NB4 (cell line): ENCODE measurements at regions not wholly inside any gene's neighbourhood (a gene's known extent, or its start where the extent isn't known, plus 50 kb on each side); places are given as distances from the start of the nearest gene placed in this dataset.
"Not testable (repeated sequence)": the region's sequence is repeated elsewhere in the genome, so short reads cannot be mapped to it uniquely, and the experiment has no call there.

ENCODE experiments used
- DNase-seq: peaks from one replicate; pipeline ENCODE4 v3.0.0; 2010; ENCODE audit warnings: low read depth
- H3K4me3 ChIP-seq: one replicate; pipeline ENCODE4 v1.5.1; 2011; ENCODE audit warnings: mild to moderate bottlenecking, low read depth, low read length, moderate library complexity
- MAX ChIP-seq: IDR thresholded peaks from 2 replicates; pipeline ENCODE4 v1.6.1; 2011; ENCODE audit warnings: low read depth, low read length
- MYC ChIP-seq: IDR thresholded peaks from 2 replicates; pipeline ENCODE4 v1.6.1; 2011; ENCODE audit warnings: low read depth, low read length
- POLR2A ChIP-seq: IDR thresholded peaks from 2 replicates; pipeline ENCODE4 v1.6.1; 2011; ENCODE audit warnings: mild to moderate bottlenecking; ENCODE audit not compliant: insufficient read length; ENCODE audit errors: extremely low read depth
- TF ChIP-seq, protein P1 (sequence below): IDR thresholded peaks from one replicate; pipeline ENCODE4 v1.5.1; 2012; ENCODE audit warnings: low read depth, low read length

- TF ChIP-seq MYC: no peak
- no peak for TF ChIP-seq POLR2A
- TF ChIP-seq, protein P1, sequence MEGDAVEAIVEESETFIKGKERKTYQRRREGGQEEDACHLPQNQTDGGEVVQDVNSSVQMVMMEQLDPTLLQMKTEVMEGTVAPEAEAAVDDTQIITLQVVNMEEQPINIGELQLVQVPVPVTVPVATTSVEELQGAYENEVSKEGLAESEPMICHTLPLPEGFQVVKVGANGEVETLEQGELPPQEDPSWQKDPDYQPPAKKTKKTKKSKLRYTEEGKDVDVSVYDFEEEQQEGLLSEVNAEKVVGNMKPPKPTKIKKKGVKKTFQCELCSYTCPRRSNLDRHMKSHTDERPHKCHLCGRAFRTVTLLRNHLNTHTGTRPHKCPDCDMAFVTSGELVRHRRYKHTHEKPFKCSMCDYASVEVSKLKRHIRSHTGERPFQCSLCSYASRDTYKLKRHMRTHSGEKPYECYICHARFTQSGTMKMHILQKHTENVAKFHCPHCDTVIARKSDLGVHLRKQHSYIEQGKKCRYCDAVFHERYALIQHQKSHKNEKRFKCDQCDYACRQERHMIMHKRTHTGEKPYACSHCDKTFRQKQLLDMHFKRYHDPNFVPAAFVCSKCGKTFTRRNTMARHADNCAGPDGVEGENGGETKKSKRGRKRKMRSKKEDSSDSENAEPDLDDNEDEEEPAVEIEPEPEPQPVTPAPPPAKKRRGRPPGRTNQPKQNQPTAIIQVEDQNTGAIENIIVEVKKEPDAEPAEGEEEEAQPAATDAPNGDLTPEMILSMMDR: no peak
- TF ChIP-seq MAX: no peak
- DNase-seq: no peak
- no peak overlapping the region for H3K4me3 ChIP-seq
Measured at GRCh38 chr10:124323806-124324205, 94.9 kb downstream of the OAT start.

DNA sequence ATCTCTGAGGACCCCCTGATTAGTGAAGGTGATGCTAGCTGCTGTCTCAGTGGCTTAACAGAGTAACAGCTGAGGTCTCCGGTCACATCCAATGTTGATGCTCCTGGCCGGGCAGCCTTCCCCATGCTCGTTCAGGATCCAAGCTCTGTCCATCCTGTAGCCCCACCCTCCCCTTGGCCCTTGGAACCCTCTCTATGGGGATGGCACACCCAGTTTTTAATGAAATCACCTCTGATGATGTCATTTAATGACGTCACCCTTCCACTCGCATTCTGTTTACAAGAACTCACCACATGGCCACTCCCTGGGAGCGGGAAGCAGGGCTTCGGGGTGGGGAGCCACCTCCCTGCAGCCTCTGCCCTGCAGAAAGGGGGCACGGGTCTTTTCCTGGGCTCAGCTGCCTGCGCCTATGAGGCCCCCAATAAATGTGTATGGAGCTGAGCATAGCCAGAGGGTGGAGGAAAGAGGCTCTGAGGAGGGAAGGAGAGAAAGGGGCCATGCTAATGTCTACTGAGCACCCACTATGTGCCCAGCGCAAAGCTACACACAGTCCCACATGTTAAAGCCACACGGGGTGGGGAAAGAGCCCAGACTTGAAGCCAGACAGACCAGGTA is 95.5 kb downstream of the OAT start:
- DNase-seq: no peak
- no peak for TF ChIP-seq POLR2A
- TF ChIP-seq, protein P1: no peak
- TF ChIP-seq MYC: no peak
- TF ChIP-seq MAX: no peak
- no peak overlapping the region for H3K4me3 ChIP-seq

GRCh38 chr10:124322191-124322980 is 96.3 kb downstream of the OAT start:
- TF ChIP-seq POLR2A: no peak
- no peak for TF ChIP-seq MYC
- no peak overlapping the region for H3K4me3 ChIP-seq
- no peak for DNase-seq

- no peak for DNase-seq
- no peak overlapping the region for H3K4me3 ChIP-seq
- no peak for TF ChIP-seq POLR2A
- TF ChIP-seq, protein P1: no peak
- no peak for TF ChIP-seq MAX
- no peak for TF ChIP-seq MYC
Measured at GRCh38 chr10:124321433-124322089, 97.2 kb downstream of the OAT start.

GRCh38 chr10:124320778-124321432 is 97.8 kb downstream of the OAT start:
- H3K4me3 ChIP-seq: no peak overlapping the region
- no peak for TF ChIP-seq POLR2A
- TF ChIP-seq, protein P1: no peak
- no peak for TF ChIP-seq MYC
- DNase-seq: no peak

DNA sequence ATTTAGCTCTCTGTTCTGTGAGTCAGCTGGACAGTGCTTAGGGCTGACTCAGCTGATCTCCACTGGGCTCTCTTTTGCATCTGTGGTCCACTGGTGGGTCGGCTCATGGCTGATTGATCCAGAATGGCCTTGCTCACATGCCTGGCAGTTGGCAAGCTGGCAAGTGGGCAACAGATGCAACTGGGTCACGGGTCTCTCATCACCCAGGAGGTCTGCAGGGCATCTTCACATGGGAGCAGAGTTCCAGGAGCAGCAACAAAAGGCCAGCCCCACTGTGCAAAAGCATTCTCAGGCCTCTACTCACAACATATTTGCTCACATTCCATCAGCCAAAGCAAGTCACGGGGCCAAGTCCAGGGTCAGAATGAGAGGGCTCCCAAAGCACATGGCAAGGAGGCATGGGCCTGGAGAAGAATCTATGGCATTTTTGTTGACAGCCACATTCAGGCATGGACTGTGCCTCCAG is 98.8 kb downstream of the OAT start:
- no peak for DNase-seq
- H3K4me3 ChIP-seq: no peak overlapping the region
- TF ChIP-seq, protein P1: no peak
- no peak for TF ChIP-seq POLR2A
- TF ChIP-seq MAX: no peak
- no peak for TF ChIP-seq MYC

DNA sequence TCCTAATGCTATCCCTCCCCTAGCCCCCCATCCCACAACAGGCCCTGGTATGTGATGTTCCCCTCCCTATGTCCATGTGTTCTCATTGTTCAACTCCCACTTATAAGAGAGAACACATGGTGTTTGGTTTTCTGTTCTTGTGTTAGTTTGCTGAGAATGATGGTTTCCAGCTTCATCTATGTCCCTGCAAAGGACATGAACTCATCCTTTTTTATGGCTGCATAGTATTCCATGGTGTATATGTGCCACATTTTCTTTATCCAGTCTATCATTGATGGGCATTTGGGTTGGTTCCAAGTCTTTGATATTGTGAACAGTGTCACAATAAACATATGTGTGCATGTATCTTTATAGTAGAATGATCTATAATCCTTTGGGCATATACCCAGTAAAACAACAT is 99.2 kb downstream of the OAT start:
- not testable (repeated sequence) for H3K4me3 ChIP-seq, DNase-seq
